Uterus (tissue), 2 donors: ENCODE measurements at regions not wholly inside any gene's neighbourhood (a gene's known extent, or its start where the extent isn't known, plus 50 kb on each side); places are given as distances from the start of the nearest gene placed in this dataset.

Source experiments
- CTCF ChIP-seq, 4 experiments: fragments of 200-600 bp in 2 of 4; fragments of 450-650 bp in 2 of 4; sonication (generic) in 2 of 4; IDR thresholded peaks; one replicate each; pipeline ENCODE4 v1.5.1; 2016 to 2019; ENCODE audit warnings: antibody characterized with exemption in 4 of 4, mild to moderate bottlenecking in 2 of 4, moderate library complexity in 1 of 4
- POLR2A ChIP-seq, 2 donors: fragments of 450-650 bp; IDR thresholded peaks; one replicate each; pipeline ENCODE4 v1.6.1; 2016; ENCODE audit warnings: antibody characterized with exemption in 2 of 2, mild to moderate bottlenecking in 1 of 2, moderate library complexity in 1 of 2

GRCh38 chr11:30719371-30719770 is 133.2 kb upstream of the MPPED2 start:
- TF ChIP-seq CTCF (IDR thresholded peaks at IDR 0.05) (no peak), POLR2A (IDR thresholded peaks at IDR 0.05) (no peak)
